ENCODE measurements at regions not wholly inside any gene's neighbourhood (a gene's known extent, or its start where the extent isn't known, plus 50 kb on each side); places are given as distances from the start of the nearest gene placed in this dataset.

- TF ChIP-seq CTCF (IDR thresholded peaks at IDR 0.05) = no peak
Observed at GRCh38 chr9:1676771-1677170, 338.4 kb upstream of the SMARCA2 start.

- TF ChIP-seq CTCF (IDR thresholded peaks at IDR 0.05) = no peak
Observed at GRCh38 chr9:1683951-1684350, 331.2 kb upstream of the SMARCA2 start.

- no peak for TF ChIP-seq CTCF (IDR thresholded peaks at IDR 0.05)
Observed at GRCh38 chr9:1698991-1699390, 316.2 kb upstream of the SMARCA2 start.

GRCh38 chr9:1701113-1701512, 314.0 kb upstream of the SMARCA2 start:
- TF ChIP-seq CTCF (IDR thresholded peaks at IDR 0.05) = 0 out of 2 replicates have a peak, but pooled peaks have one; percentile 7

- no peak for TF ChIP-seq CTCF (IDR thresholded peaks at IDR 0.05)
Observed at GRCh38 chr9:1702701-1703100, 312.4 kb upstream of the SMARCA2 start.

- no peak for TF ChIP-seq CTCF (IDR thresholded peaks at IDR 0.05)
Observed at GRCh38 chr9:1707291-1707690, 307.9 kb upstream of the SMARCA2 start.

GRCh38 chr9:1708219-1708618, 306.9 kb upstream of the SMARCA2 start:
- no peak for TF ChIP-seq CTCF (IDR thresholded peaks at IDR 0.05)

- peak; percentile 57 for TF ChIP-seq CTCF (IDR thresholded peaks at IDR 0.05)
Observed at GRCh38 chr9:1709347-1709746, 305.8 kb upstream of the SMARCA2 start.
